ENCODE measurements at regions not wholly inside any gene's neighbourhood (a gene's known extent, or its start where the extent isn't known, plus 50 kb on each side); places are given as distances from the start of the nearest gene placed in this dataset.
A peak's percentile ranks its signal among the peaks of the same experiment; 100 is the strongest.

GRCh38 chr2:149716687-149717086, 129.1 kb upstream of the MMADHC start:
- Histone ChIP-seq H2BK5ac (ENCODE audit: insufficient read length, low read length) (no peak overlapping the region), H2BK15ac (ENCODE audit: low read depth, low read length) (no peak overlapping the region), H3K9ac (ENCODE audit: extremely low read depth, insufficient read length, low read length) (no peak overlapping the region), H3K56ac (ENCODE audit: insufficient read length, low read depth, low read length) (no peak overlapping the region), H2AK5ac (ENCODE audit: insufficient read length, low read length) (no peak overlapping the region), H3K27me3 (ENCODE audit: insufficient read depth, low read length) (no peaks in the 10 kb centered on the region), H2BK120ac (ENCODE audit: low read depth, low read length, poor library complexity, severe bottlenecking) (no peak overlapping the region), H2BK12ac (ENCODE audit: insufficient read length, low read depth, low read length) (no peak overlapping the region), H3K79me1 (ENCODE audit: insufficient read depth, low read depth, low read length, poor library complexity, severe bottlenecking) (no peaks in the 10 kb centered on the region), H3K79me2 (ENCODE audit: insufficient read depth, low read length) (no peaks in the 10 kb centered on the region), H3K4ac (ENCODE audit: low read depth, low read length) (no peak overlapping the region), H3K4me1 (ENCODE audit: insufficient read depth, low read length) (no peaks in the 10 kb centered on the region; the same call in 1 of the 2 replicates), H3K23ac (ENCODE audit: insufficient read length, low read depth, low read length) (no peak overlapping the region), H3K14ac (ENCODE audit: insufficient read depth, low read length) (no peak overlapping the region), H4K20me1 (ENCODE audit: control insufficient read depth, insufficient read depth, insufficient read length) (no peaks in the 10 kb centered on the region), H3K9me3 (ENCODE audit: control insufficient read depth, low read depth, low read length) (no peaks in the 10 kb centered on the region), H3K27ac (ENCODE audit: insufficient read length, low read depth, low read length) (no peak overlapping the region), H3K18ac (ENCODE audit: insufficient read length, low read depth, low read length) (no peak overlapping the region), H3K23me2 (ENCODE audit: insufficient read length, low read depth, low read length, poor library complexity, severe bottlenecking) (no peaks in the 10 kb centered on the region), H3T11ph (ENCODE audit: low read length) (no peak overlapping the region), H3K4me2 (ENCODE audit: insufficient read depth, insufficient read length, low read length) (no peak overlapping the region), H4K8ac (replicated peaks; ENCODE audit: insufficient read length, low read depth, low read length) (no peak overlapping the region), H2BK20ac (ENCODE audit: low read depth, low read length, poor library complexity, severe bottlenecking) (no peak overlapping the region), H2AFZ (ENCODE audit: low read length) (peak overlapping the region; percentile 33), H4K5ac (ENCODE audit: insufficient read length, low read depth, low read length) (no peak overlapping the region), H4K91ac (ENCODE audit: insufficient read length, low read depth, low read length) (no peak overlapping the region)
- Mint-ChIP-seq H3K4me3 (no peak overlapping the region), H3K27me3 (ENCODE audit: low read depth) (no peaks in the 10 kb centered on the region), H3K27ac (peak overlapping the region; percentile 51 to 94 (median 79); a peak in 3 of 7 replicates), H3K9me3 (no peaks in the 10 kb centered on the region; a peak in 1 of 5 replicates), H3K36me3 (ENCODE audit: insufficient read depth in 1 of 3, low read depth in 3 of 3) (no peaks in the 10 kb centered on the region), H3K4me1 (peaks cover 12 to 15% of the 10 kb centered on the region in 2 experiments)
- DNase-seq = no peak
- WGBS (ENCODE audit: extremely low coverage, insufficient read length, low lambda C conversion rate) = no CpG with 5 or more reads among the region's 6 CpGs
- TF ChIP-seq, protein P1, sequence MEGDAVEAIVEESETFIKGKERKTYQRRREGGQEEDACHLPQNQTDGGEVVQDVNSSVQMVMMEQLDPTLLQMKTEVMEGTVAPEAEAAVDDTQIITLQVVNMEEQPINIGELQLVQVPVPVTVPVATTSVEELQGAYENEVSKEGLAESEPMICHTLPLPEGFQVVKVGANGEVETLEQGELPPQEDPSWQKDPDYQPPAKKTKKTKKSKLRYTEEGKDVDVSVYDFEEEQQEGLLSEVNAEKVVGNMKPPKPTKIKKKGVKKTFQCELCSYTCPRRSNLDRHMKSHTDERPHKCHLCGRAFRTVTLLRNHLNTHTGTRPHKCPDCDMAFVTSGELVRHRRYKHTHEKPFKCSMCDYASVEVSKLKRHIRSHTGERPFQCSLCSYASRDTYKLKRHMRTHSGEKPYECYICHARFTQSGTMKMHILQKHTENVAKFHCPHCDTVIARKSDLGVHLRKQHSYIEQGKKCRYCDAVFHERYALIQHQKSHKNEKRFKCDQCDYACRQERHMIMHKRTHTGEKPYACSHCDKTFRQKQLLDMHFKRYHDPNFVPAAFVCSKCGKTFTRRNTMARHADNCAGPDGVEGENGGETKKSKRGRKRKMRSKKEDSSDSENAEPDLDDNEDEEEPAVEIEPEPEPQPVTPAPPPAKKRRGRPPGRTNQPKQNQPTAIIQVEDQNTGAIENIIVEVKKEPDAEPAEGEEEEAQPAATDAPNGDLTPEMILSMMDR (conservative IDR thresholded peaks at IDR 0.05) = no peak
